HCEC 1CT (cell line): ENCODE measurements at regions not wholly inside any gene's neighbourhood (a gene's known extent, or its start where the extent isn't known, plus 50 kb on each side); places are given as distances from the start of the nearest gene placed in this dataset.

Experiments used
- DNase-seq: peaks from one replicate; pipeline ENCODE4 v3.0.0-alpha.2; 2017

DNA sequence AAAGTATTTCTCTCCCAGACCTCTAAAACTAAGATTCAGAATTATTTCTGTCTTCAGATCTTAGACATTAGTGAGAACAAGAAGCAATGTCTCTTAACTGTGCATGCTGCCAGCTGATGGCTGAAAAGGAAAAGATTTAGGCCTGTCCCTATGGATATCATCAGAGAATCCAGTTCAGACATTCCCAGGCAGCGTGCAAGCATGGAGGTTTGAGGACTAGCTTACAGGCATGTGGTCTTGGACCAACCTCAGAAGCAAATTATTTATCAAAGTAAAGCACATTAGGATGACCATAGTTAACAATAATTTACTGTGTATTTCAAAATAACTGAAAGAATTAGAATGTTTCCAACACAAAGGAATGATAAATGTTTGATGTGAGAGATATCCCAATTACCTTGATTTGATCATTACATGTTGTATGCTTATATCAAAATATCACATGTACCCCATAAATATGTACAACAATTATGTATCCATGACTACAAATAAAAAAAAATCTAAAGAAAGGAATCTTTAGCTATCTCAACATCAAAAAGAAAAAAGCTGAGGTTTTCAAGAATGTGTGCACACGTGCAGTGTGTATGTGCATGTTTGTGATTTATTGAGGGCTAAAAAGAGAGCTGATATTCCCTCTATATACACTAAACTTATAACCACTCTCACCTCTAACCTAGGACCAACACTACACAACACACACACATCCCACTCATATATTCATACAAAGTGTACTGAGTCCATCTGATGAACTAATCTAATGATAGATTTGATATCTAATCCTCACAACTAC is 108.9 kb upstream of the THBS1 start:
- no peak for DNase-seq

DNA sequence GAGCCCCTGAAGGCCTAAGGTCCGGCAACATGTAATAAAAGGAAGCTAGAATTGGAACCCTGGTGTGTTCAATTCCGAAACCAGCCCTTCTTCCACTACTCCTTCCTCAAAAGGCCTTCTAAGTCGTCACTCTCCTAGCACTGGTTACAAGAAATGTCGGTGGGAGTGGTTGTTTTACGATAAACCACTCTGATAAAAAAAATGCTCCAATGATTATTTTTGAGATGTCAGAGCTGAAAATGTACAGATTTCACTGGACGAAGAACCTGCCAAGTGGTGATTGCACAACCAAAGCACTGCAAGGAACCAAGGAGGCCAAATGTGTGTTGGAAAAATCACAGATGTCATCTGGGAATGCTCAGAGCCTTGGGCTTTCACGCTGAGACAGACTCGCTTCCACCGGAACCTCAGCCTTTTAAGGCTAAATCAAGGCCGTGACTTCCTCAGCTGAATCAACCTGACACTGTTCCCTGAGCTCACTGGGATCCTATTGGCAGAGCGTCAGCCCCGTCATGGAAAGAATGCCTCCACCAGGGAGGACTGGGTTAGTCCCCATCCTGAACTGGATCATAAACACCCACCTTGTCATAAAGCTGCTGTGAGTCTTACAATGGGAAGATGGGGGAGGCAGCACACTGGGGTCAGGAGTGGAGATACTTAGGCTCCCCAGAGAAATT is 108.1 kb upstream of the THBS1 start:
- peak; percentile 34 for DNase-seq

DNA sequence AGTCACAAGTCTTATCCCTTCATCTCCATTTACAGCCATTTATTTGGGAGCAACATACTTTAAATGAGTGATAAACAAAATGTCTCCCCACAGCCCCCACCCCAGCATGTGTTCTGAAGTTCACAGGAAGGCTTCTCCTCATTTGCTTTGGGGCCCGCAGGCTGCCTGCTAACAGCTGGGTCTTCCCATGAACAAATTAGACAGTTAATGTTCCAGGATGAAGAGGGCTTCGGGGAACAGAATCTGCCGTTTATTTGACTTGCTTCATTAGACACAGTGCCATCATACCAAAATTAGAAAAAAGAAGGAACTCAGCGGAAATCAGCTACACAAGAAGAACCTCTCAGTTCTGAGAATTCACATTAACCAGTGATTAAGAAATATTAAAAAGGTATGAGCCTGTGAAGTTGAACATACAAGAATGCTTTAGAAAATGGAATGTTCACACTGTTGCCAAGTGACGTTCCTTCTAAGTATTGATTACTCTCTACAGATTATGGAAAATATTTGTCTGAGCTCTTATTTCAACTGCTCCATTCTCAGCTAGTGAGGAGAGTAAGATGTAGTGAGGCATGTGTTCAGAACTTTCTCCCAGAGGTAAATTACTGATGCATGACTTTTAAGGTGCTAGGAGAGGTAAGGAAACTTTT is 107.5 kb upstream of the THBS1 start:
- DNase-seq, result no peak

DNA sequence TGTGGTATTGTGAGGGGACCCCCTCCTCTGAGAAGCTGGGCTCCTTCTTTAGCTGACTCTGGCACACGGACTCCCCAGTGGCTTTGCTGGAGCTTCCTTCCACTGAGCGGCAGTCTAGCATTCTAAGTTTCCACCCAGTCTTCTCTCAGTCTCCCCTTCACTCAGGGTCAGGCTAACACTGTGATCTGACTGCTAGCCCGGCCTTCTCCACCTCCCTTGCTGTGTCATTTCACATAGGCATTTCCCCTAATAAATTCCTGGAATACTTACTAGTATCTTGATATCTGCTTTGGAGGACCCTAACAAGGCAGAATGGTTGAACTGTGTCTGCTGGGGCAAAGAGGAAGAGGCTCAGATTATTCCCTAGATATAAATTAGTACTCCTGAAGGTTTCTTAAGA is 106.2 kb upstream of the THBS1 start:
- no peak for DNase-seq

DNA sequence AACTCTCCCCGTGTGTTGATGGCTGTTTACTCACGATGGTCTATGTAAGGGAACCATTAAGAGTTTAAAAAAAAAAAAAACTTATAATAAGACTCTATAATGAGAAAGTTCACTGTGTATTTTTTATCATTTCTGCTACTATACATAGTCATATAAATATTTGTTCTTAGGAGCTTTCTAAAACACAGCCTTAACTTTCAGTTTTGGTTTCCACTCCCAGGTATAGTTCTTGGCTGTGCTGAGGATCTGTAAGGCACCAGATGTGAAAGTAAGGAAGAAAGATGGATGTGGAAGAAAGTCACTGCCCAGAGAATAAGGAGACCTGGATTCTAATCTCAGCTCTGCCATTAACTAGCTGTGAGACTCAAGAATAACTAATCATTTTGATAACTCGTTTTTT is 101.9 kb upstream of the THBS1 start:
- DNase-seq, result no peak

DNA sequence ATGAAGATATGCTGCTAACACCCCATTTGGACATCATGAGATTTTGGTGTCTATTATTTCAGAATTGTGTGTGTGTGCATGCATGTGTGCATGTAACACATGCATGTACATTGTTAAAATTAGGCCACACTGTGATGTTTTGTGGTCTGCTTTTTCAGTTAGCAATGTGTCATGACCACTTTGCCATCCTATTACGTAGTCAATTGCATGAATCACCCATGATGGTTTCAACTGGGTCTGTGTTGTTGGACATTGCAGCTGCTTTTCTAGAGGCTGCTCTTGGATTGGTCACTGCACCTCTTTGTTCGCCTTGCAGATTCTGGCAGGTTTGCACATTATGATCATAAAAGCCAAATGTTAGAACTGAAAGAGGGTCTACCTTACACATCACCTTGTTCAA is 101.0 kb upstream of the THBS1 start:
- DNase-seq, result no peak

DNA sequence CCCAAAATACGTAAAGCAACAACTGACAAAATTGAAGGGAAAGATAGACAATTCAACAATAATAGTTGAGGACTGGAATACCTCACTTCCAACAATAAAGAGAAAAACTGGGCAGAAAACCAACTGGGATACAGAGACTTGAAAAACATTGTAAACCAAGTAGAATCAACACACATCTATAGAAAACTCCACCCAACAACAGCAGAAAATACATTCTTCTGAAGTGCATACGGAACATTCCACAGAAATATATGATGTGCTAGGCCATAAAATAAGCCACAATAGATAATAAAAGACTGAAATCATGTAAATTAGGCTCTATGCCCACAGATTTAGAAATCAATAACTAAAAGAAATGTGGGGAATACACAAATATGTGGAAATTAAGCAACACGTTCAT is 98.4 kb upstream of the THBS1 start:
- no peak for DNase-seq

DNA sequence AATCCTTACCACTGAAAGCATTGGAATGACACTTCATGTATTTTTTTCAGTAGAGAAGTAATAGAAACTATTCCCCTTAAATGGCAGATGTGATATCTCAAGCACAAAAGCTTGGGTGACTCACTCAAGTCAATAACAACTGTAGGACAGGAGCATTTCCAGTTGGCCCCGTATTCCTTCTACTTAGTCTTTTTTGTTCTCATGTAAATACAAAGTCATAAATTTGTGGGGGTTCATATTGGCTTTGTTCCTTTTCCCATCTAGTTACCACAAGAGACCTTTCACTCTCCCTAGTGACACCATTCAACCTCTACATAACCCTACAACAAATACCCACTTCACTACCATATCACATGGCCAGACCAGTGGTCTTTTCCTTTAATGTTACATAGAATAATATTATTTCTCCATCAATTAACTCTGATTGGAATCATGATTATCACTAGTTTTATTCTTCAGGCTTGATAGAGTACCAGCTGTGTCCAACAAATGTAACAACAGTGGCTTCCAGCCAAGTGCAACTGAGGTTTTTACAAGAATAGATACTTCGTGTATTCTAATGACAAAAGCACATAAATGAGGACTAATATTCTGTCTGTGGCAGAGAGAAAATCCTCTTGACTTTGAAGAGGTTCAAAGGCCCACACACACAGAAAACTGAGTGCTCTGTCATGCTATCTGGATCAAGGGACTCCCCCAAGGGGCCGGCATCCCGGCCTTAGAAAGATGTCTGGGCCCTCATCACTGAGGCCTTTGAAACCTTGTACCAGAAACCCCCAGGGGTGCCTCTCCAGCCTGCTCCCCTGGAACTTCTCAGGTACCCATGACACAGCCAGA is 94.0 kb upstream of the THBS1 start:
- peak; percentile 8 for DNase-seq

DNA sequence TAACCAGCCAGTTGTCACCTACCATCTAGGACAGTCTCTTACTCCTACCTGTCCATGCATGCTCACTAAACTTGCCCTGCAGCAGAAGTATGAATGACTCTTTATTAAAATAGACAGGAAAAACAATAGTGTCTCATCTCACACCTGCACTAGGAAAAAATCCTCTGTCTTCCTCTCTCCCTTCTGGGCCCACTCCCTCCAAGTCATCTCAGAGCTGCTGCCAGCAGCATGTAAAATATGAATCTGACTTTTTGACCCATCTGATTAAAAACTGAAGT is 93.5 kb upstream of the THBS1 start:
- DNase-seq, result no peak

DNA sequence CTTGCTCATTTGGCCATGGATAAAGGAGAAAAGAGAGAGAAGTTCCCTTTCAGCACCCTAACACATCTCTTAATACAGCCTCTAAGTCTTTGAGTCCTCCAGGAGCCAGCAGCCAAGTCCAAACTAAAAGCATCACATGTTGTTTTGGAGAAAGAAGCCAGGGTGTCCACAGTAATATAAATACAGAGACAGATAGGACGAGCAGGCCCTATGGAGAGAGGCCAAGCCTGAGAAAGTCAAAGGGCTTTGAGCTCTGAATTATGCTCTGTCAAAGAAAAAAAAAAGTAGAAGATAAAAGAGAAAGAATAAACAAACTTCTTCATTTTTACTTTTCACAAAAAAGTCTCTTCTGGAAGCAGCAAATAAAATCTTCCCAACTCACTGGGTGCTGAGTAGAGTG is 92.4 kb upstream of the THBS1 start:
- DNase-seq, result no peak

DNA sequence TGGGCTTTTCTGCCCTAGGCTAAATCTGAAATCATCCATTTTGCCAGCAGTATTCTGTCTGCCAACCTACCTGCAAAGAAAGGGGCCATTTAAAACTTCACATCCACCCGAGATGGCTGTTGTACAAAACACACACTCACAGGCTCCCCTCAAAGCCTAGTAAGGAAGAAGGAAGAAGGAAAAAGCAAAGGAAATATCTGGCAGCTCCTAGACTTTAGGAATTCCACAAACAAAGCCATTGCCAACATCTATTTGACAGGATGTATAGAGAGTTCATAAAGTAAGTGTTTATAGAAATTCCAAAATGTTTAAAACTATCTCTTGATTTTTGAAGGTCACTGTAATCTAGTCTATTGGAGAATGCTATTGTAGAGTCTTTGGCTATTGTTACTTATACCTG is 91.9 kb upstream of the THBS1 start:
- DNase-seq, result no peak

DNA sequence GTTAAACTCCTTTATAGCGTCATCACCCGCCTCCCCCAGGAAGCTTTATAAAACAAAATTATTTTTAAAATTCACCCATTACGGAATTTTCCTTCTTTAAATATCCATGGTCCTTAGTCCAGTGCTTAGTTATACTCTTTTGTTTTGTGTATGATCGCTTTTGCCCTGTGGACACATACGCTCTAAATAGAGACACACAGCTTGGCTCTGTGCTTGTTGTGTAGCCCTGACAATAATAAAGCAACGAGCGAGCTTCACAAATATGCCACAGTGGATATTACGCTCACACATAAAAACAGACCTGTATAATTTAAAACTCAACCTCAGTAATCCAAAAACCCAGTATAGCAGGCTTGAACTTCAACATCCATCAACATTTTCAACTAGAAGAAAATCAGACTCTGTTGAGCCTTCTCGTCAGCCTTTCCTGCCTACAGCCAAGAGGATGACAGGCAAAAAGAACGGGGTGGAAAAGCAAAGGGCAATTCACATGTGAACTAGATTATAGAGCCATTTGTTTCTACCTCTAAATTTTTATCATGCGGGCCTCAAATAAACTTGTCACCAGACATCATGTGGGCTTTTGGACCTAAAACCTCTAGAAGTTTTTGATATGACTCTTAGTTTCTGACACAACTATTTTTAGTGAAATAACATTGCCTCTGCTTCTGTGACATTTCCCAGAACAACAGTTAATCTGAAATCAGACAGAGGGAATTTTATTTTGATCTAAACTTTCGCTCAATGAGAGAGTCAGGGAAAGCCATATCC is 89.6 kb upstream of the THBS1 start:
- no peak for DNase-seq

DNA sequence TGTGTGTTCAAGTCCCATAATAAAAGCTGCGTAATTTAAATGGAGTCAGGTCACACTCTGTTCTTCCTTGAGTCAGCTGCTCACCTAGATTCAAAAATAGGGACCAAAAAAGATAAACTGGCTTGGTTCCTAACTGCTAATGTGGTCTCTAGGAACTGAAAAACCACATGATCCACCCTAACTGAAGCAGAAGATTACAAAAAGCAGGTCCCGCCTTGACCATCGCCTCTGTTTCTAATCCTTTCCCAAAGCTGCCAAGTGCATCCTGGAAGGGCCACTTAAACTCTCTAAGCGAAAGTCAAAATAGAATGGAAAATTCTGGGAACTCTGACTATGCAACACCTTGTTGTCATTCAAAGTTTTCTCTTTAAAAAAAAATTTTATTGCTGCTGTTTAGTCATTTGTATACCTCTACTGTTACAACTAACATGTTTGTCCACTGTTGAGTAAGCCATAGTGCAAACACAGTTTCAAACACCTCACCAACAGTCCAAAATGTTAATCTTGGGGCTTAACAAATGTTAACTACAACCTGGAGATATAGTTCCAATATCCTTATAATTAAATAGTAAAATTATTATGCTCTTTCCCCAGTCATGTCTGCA is 88.9 kb upstream of the THBS1 start:
- no peak for DNase-seq

DNA sequence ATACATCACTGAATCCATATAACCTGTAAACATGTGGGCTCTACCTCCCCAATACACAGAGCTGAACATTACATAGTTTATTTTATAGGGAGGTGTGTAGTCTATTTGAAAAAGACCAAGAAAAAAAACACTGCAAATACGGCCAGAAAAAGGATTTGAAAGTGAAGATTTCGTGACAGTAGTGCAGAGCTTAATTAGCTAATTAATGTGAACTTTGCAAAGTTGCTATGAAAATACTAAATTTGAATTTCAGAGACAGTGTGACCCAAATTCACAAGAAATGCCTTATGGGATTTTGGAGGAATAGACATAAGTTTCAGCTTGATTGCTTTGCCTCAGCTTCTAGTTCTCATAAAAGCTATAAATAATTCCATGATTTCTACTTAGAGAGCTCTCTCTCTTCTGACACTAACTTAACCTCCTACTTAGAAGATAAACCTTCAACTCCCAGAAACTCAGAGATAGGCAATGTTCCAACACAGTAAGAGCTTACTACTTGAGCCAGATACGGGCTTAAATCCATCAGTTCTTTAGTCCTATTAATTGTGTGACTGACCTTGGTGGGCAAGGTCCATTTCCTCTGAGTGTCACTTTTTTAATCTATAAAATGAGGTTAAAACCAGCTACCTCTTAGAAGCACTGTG is 87.3 kb upstream of the THBS1 start:
- no peak for DNase-seq

DNA sequence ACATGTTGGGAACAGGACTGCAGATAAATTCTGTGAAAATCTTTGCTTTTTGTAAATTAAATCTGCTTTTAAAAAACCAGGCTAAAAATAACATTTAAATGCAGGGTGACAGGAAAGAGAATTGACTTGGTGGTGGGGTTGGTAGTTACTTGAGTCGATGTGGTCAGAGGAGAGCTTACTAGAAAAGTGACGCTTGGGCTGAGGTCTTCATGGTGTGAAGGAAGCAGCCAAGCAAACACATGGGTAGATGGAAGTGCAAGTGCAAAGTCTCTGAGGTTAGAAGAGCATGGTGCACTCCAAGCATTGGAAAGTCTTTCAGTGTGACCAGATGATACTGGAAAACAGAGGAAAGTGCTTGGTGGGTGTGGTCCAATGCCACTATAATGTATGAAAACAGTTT is 86.4 kb upstream of the THBS1 start:
- DNase-seq, result no peak

DNA sequence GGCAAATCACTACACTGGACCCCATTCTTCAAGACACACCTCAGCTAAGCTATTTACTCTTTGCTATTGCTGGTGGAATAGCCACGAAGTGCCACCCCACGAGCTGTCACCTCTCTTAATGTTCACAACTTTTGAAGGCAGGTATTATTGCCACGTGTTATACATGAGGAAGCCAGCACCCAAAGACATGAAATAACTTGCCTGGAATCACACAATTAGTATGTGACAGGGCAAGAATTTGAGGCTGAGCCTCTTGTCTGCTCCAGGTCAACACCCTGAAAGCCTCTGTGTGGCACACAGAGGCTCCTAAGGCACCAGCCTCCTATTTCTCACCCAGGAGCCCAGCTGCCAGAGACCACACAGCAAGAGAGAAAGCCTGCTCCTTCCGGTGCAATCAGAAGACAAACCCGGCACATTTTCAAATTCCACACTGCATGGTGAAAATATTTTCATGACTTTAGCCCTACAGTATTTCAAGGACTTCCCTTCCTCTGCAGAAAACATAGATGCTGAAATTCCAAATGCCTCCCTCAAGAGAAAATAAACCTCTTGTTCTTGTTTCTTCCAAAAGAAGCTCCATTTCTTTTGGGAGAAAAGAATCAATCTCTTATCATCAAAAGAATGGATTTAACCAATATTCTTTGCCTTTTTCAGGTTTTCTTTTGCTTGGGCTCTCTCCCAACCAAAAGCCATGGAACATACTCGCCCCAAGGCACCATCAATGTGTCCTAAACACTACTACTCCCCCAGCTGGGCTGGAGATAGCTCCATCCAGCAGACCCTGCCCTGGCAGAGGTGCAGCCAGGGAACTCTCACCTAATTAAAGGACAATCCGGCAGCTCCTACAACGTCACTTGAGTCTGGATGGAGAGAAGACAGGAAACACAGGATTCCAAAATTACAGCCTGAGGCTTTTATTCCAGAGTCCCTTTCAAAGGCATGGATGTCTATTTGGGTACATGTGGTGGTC is 84.7 kb upstream of the THBS1 start:
- DNase-seq, result peak; percentile 5

DNA sequence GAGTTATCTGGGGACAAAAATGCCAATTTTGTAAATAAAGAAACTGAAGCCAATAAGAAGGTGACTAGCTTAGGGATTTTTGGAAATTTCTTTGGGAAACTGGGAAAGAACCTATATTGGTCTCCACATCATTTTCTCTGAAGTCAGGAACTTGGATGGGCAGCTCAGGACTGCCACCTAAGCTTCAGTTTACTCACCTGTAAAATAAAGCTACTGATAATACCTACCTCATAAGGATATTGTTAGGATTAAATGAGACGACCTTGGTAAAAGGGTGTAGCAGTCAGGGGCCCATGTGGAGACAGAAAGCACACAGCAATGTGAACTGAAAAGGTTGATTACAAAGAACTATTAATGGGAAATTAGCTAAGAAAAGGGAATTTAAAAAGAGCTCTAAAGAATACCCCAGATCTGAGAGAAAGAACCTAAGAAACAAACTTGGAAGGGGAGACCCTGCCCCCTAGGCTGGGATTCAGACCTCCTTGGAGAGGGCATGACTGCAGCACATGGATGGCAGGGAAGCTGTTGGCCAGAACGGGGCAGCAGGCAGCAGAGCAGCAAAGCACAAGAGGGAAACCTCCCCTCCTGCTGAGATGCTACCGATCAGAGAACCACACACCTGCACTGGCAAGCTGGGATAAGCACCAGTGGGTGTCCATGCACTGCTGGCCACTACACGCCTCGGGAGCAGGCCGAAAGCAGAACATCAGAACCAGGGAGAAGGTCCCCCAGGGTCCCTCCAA is 83.7 kb upstream of the THBS1 start:
- DNase-seq, result no peak

DNA sequence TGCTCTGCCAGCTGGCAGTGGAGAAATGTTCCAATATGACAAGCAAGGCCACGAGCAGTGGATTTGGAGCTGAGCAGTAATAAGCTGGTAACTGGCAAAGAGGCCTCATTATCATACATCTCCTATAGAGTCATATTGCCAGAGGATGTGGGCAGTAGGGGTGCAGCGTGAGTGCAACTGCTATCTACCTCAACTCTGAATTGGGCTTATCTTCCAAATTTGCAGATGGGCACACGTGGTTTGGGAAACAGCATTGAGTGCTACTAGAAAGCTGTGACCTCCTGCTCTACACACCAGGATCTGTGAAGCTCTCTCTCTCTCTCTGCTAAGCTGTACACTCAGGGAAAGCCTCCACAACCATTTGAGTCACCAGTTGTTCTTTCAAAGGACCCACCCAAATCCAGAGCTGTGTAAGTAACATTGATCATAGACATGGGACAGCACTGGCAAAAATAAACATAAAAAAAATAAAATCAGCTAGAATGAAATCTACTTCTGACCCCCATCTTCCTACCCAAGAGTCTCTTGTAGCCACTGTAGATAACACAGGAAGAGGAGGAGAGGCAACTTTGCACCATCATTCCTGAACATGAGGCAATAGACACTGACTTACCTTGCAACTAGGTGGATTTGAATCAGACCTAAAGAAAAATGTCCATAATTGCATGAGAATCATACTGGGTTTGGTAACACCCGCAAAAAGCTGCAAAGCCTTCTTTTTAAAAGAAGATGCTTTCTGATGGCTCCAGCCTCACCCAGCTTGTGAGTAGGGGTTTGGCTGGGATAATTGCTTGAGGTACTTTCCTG is 82.9 kb upstream of the THBS1 start:
- no peak for DNase-seq

DNA sequence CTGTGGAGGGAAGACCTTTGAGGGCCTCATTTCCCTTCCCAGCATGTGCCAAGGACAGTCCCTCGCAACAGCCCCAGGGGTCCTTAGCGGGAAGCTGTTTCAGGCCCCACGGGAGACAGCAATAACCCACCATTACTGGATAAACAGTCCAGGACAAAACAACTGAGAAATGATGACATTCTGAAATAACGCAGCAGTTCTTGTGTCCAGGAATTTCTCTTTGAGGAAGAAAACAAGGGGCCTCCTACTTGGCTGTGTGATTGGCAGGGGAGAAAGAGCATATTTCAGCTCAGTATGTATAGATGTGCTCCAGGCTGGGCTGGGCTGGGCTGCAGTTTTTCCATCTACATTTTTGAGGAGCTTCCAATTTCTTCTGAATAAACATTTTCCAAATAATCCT is 82.2 kb upstream of the THBS1 start:
- DNase-seq, result no peak
